Panc1 (cell line): ENCODE measurements at regions not wholly inside any gene's neighbourhood (a gene's known extent, or its start where the extent isn't known, plus 50 kb on each side); places are given as distances from the start of the nearest gene placed in this dataset.

Source experiments
- CTCF ChIP-seq: fragments of 450-650 bp; IDR thresholded peaks from 2 replicates; pipeline ENCODE4 v1.5.1; 2017; ENCODE audit warnings: mild to moderate bottlenecking
- POLR2AphosphoS5 ChIP-seq: IDR thresholded peaks from 2 replicates; pipeline ENCODE4 v1.6.1; 2012; ENCODE audit warnings: mild to moderate bottlenecking, low read depth, low read length, moderate library complexity
- SIN3A ChIP-seq: IDR thresholded peaks from 2 replicates; pipeline ENCODE4 v1.6.1; 2012; ENCODE audit warnings: low read depth, mild to moderate bottlenecking, low read length, moderate library complexity, borderline replicate concordance; ENCODE audit not compliant: insufficient read depth
- TF ChIP-seq, protein P1 (sequence below), 2 experiments: IDR thresholded peaks; 2 replicates each; pipeline ENCODE4 v1.6.1; 2011 to 2012; ENCODE audit warnings: low read depth in 2 of 2, control low read depth in 1 of 2, low read length in 1 of 2, mild to moderate bottlenecking in 1 of 2, moderate library complexity in 1 of 2; ENCODE audit not compliant: insufficient read depth in 1 of 2

DNA sequence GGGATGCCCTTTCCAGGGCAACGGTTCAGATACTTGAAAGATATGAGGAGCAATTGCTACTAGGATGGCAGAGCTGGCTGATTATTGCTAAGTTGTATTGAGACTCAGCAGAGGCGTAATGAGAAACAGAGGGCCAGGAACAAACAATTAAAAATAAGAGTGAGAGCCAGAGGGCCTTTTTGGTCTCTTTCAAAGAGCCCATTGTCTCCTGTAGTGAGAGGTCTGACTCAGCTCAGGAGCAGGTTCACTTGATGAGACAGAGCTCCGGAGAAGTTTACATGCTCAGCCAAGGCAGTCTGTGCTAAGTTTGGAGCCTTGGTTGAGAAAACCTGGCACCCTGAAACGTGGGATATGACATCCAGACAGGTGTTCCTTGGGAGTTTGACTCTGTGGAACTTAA, 303.9 kb upstream of the DLGAP1 start:
- TF ChIP-seq POLR2AphosphoS5 (no peak), CTCF (no peak), SIN3A (no peak)
- TF ChIP-seq, protein P1, sequence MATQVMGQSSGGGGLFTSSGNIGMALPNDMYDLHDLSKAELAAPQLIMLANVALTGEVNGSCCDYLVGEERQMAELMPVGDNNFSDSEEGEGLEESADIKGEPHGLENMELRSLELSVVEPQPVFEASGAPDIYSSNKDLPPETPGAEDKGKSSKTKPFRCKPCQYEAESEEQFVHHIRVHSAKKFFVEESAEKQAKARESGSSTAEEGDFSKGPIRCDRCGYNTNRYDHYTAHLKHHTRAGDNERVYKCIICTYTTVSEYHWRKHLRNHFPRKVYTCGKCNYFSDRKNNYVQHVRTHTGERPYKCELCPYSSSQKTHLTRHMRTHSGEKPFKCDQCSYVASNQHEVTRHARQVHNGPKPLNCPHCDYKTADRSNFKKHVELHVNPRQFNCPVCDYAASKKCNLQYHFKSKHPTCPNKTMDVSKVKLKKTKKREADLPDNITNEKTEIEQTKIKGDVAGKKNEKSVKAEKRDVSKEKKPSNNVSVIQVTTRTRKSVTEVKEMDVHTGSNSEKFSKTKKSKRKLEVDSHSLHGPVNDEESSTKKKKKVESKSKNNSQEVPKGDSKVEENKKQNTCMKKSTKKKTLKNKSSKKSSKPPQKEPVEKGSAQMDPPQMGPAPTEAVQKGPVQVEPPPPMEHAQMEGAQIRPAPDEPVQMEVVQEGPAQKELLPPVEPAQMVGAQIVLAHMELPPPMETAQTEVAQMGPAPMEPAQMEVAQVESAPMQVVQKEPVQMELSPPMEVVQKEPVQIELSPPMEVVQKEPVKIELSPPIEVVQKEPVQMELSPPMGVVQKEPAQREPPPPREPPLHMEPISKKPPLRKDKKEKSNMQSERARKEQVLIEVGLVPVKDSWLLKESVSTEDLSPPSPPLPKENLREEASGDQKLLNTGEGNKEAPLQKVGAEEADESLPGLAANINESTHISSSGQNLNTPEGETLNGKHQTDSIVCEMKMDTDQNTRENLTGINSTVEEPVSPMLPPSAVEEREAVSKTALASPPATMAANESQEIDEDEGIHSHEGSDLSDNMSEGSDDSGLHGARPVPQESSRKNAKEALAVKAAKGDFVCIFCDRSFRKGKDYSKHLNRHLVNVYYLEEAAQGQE (IDR thresholded peaks at IDR 0.05; ENCODE audit: insufficient read depth in 1 of 2, low read depth in 2 of 2, low read length in 1 of 2), result no peak
